HG02759 (cell line): ENCODE measurements at regions not wholly inside any gene's neighbourhood (a gene's known extent, or its start where the extent isn't known, plus 50 kb on each side); places are given as distances from the start of the nearest gene placed in this dataset.

ENCODE experiments used
- ATAC-seq: cut with Tn5 transposase; IDR thresholded peaks from one replicate; pipeline ENCODE4 v1.9.1; 2021; ENCODE audit warnings: mild to moderate bottlenecking, moderate library complexity; ENCODE audit not compliant: unreplicated experiment

DNA sequence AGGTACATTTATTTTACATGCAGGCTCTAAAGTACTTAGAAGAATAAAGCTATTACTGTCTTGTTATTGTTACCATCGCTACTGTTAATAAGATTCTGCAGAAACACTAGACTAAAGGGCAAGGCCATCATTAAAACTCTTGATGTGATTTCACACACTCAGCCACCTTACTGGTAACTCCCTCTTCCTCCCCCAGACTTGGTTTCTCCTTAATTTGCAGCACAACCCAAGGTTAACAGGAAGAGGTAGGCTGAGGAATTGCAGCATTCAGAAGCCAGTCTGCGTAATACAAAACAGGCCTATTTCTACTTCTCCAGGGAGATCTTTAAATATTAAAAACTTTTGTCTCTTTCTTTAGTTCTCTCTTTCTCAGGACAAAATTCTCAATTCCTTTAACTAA is 210.3 kb downstream of the BTG1 start:
- no peak for ATAC-seq

DNA sequence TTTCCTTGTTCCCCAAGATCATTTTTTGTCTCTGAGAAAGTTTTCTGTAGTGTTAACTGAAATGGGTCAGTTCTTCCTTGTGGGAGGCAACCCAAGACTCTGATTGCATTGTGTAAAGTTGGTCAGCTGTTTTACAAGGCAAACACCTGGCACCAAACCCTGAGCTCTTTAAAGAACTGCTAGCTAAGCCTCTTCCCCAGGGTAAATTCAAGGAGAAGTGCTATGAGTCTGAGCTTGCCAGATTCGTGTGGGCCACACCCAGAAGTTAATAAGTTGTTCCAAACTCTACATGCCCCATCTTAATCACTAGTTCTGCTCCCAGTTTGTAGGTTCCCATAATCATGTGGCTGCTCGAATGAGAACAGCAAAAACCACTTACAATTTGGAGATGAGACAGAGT is 214.5 kb downstream of the BTG1 start:
- no peak for ATAC-seq

DNA sequence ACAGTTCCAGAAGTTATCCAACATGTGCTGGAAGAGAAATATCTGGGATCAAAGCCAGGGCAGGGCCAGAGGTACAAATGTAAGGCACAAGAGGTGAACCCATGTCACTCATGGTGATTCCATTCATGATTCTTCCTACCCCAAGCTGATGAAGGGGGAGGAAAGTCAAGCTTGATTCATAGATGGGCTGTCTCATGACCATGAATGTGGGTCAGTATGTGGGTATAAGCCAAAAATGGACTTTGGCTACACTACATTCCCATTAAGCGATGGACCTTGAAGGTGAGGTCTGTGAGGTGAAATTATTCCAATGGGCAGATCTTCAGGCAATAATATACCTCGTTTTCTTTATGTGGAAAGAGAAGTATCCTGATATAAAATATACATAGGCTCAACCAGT is 217.1 kb downstream of the BTG1 start:
- no peak for ATAC-seq

GRCh38 chr12:91926848-91927247 is 218.8 kb downstream of the BTG1 start:
- ATAC-seq: no peak

GRCh38 chr12:91924827-91925226 is 220.8 kb downstream of the BTG1 start:
- no peak for ATAC-seq

DNA sequence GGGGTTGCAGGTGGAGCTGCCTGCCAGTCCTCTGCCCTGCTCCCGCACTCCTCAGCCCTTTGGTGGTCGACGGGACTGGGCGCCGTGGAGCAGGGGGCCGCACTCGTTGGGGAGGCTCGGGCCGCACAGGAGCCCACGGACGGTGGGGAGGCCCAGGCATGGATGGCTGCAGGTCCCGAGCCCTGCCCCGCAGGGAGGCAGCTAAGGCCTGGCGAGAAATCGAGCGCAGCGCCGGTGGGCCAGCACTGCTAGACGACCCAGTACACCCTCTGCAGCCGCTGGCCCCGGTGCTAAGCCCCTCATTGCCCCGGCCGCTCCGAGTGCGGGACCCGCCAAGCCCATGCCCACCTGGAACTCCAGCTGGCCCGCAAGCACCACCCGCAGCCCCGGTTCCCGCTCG is 221.8 kb downstream of the BTG1 start:
- ATAC-seq: no peak

DNA sequence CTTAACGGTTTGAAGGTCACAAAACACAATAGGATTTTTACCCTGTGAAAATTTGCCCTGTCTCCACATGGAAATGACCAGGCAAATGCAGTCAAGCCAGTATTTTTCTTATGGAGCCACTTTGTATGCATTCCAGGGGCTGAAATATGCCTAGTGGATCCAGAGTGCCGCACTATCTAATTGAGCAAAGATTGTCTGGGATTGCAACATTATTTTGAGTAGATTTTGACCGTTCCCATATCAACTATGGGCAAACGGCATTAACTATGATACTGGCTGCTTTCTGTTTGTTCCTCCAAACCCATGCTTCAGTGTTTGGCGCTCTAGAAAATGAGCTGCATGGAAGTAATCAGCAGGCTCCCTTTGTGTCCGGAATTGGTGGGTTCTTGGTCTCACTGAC is 223.0 kb downstream of the BTG1 start:
- ATAC-seq: no peak

DNA sequence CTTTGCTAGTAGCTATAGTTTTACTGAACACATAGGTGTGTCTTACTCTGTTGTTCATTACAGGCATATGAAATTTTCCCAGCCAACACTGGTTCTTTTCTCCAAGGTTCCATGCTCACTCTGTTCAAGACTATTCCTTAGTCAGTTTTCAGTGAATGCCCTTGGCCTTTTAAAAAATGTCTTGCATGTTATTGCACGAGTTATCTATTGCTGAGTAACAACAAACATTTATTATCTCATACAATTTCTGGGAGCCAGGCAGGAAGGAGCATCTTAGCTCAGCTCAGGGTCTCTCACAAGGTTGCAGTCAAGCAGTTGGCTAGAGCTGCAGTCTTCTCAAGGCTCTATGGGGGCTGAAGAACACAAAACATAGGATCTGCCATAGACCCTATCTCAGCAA is 223.5 kb downstream of the BTG1 start:
- no peak for ATAC-seq

GRCh38 chr12:91921555-91921954 is 224.1 kb downstream of the BTG1 start:
- ATAC-seq: no peak

- no peak for ATAC-seq
Measured at GRCh38 chr12:91920741-91921140, 224.9 kb downstream of the BTG1 start.

- ATAC-seq: no peak
Measured at GRCh38 chr12:91920276-91920675, 225.4 kb downstream of the BTG1 start.

- ATAC-seq: no peak
Measured at GRCh38 chr12:91918431-91918830, 227.2 kb downstream of the BTG1 start.

GRCh38 chr12:91914701-91915100 is 230.9 kb downstream of the BTG1 start:
- no peak for ATAC-seq

DNA sequence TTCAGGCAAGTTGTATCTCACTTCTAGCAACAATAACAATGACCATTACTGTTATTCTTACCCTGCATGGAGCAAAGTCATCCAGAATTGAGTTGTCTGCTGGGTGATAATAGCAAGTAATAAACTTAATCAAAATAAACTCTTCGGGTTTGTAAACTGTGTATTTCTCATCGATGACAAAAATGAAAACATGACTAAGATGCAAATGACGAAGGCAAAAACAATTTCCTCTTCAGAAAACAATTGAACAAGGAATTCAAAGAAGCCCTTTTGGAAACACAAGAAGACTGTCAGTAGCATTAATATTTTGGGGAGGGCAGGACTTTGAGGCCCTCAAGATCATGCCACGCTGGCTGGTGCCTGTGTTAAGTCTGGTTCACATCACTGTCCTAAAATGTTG is 232.0 kb downstream of the BTG1 start:
- no peak for ATAC-seq

DNA sequence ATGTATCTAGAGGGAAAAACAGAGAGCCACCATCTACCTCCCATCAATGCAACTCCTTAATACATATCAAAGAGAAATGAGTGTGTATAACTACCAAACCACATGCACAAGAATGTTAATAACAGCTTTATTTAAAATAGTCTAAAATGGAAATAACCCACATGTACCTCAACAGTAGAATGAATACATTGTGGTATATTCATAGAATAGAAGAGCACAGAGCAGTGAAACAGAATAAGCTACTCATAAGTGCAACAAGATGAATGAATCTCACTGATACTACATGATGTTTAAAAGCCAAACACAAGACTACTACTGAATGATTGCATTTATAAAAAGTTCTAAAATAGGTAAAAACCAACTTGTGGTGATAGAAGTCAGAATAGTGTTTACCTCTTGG is 232.5 kb downstream of the BTG1 start:
- ATAC-seq: no peak

- no peak for ATAC-seq
Measured at GRCh38 chr12:91912178-91912577, 233.5 kb downstream of the BTG1 start.

- ATAC-seq: no peak
Measured at GRCh38 chr12:91910871-91911388, 234.7 kb downstream of the BTG1 start.

- no peak for ATAC-seq
Measured at GRCh38 chr12:91902860-91903683, 242.6 kb downstream of the BTG1 start.

- ATAC-seq: no peak
Measured at GRCh38 chr12:91901381-91902074, 244.1 kb downstream of the BTG1 start.

DNA sequence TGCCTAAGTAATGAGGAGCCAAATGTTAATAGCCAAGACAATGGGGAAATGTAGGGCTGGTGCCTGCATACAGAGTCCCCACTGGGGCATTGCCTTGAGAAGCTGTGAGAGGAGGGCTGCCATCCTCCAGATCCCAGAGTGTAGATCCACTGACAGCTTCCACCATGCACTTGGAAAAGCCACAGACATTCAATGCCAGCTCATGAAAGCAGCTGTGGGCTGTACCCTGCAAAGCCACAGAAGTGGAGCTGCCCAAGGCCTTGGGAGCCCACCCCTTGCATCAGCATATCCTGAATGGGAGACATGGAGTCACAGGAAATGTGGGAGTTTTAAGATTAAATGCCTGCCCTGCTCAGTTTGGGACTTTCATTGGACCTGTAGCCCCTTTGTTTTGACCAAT is 244.7 kb downstream of the BTG1 start:
- ATAC-seq: no peak

- ATAC-seq: no peak
Measured at GRCh38 chr12:91899056-91899455, 246.6 kb downstream of the BTG1 start.

GRCh38 chr12:91897025-91897515 is 248.6 kb downstream of the BTG1 start:
- no peak for ATAC-seq
